ENCODE measurements at regions not wholly inside any gene's neighbourhood (a gene's known extent, or its start where the extent isn't known, plus 50 kb on each side); places are given as distances from the start of the nearest gene placed in this dataset.

- H3K9me2 ChIP-seq (ENCODE audit: insufficient read depth, low read length): no peaks in the 10 kb centered on the region
- no peak overlapping the region for H3K27ac ChIP-seq (ENCODE audit: low read length)
- no peaks in the 10 kb centered on the region for H3K9me3 ChIP-seq (ENCODE audit: low read length)
- no peak overlapping the region for H2AFZ ChIP-seq (ENCODE audit: low read depth, low read length)
- no peak overlapping the region for H3K4me2 ChIP-seq (ENCODE audit: low read length)
- no peaks in the 10 kb centered on the region for H3K36me3 ChIP-seq (ENCODE audit: insufficient read depth, low read length)
- no peak overlapping the region for H3K4me3 ChIP-seq (ENCODE audit: low read length)
- no peaks in the 10 kb centered on the region for H3K27me3 ChIP-seq (ENCODE audit: insufficient read depth, low read depth, low read length)
- no peak overlapping the region for H3K9ac ChIP-seq (ENCODE audit: low read length)
- no peaks in the 10 kb centered on the region for H3F3A ChIP-seq (ENCODE audit: insufficient read depth, low read length, poor library complexity, severe bottlenecking)
- no peaks in the 10 kb centered on the region for H3K79me2 ChIP-seq (replicated peaks; ENCODE audit: insufficient read depth, low read length)
- H4K20me1 ChIP-seq (ENCODE audit: insufficient read depth): no peaks in the 10 kb centered on the region
- TF ChIP-seq EZH2 (IDR thresholded peaks at IDR 0.05; ENCODE audit: borderline replicate concordance, insufficient read depth, low read length, poor library complexity, severe bottlenecking) (no peak), SMC3 (conservative IDR thresholded peaks at IDR 0.05; ENCODE audit: poor library complexity) (no peak), REST (IDR thresholded peaks at IDR 0.05; ENCODE audit: borderline replicate concordance) (no peak)
These were observed 50.3 kb downstream of the NAV1 start for GRCh38 chr1:201589186-201589585.

- Histone ChIP-seq H3K4me2 (ENCODE audit: low read length) (no peak overlapping the region), H3K9ac (ENCODE audit: low read length) (peak overlapping the region; percentile 44), H3K4me3 (ENCODE audit: low read length) (no peak overlapping the region), H3K27me3 (ENCODE audit: insufficient read depth, low read depth, low read length) (no peaks in the 10 kb centered on the region), H3K9me2 (ENCODE audit: insufficient read depth, low read length) (no peaks in the 10 kb centered on the region), H4K20me1 (ENCODE audit: insufficient read depth) (no peaks in the 10 kb centered on the region), H3F3A (ENCODE audit: insufficient read depth, low read length, poor library complexity, severe bottlenecking) (no peaks in the 10 kb centered on the region), H3K9me3 (ENCODE audit: low read length) (no peaks in the 10 kb centered on the region), H3K27ac (ENCODE audit: low read length) (no peak overlapping the region), H3K36me3 (ENCODE audit: insufficient read depth, low read length) (no peaks in the 10 kb centered on the region), H2AFZ (ENCODE audit: low read depth, low read length) (no peak overlapping the region), H3K79me2 (replicated peaks; ENCODE audit: insufficient read depth, low read length) (no peaks in the 10 kb centered on the region)
- TF ChIP-seq REST (IDR thresholded peaks at IDR 0.05; ENCODE audit: borderline replicate concordance) (no peak), TAF1 (IDR thresholded peaks at IDR 0.05; ENCODE audit: low read depth) (no peak), CTCF (IDR thresholded peaks at IDR 0.05; ENCODE audit: poor library complexity, severe bottlenecking) (no peak), MXI1 (conservative IDR thresholded peaks at IDR 0.05; ENCODE audit: poor library complexity, severe bottlenecking) (no peak)
These were observed 51.5 kb downstream of the NAV1 start for GRCh38 chr1:201590474-201590873.
